Adrenal gland (tissue), 9 donors: ENCODE measurements at regions not wholly inside any gene's neighbourhood (a gene's known extent, or its start where the extent isn't known, plus 50 kb on each side); places are given as distances from the start of the nearest gene placed in this dataset.

Source experiments
- DNase-seq, 7 donors: peaks; one replicate each; pipeline ENCODE4 v3.0.0-alpha.2; 2019 to 2020
- H3K27ac ChIP-seq, 5 donors: fragments of 200-600 bp; sonication (generic) in 4 of 5; 1 replicate in 3 of 5; 2 replicates in 2 of 5; pipeline versions ENCODE4 v1.5.1 to v1.8.0; 2016 to 2020; ENCODE audit warnings: mild to moderate bottlenecking in 1 of 5
- H3K27me3 ChIP-seq: fragments of 200-600 bp; 2 replicates; pipeline ENCODE4 v1.8.0; 2021
- H3K36me3 ChIP-seq, 2 donors: fragments of 200-600 bp; replicated peaks in 1 of 2; 1 replicate in 1 of 2; 2 replicates in 1 of 2; pipeline versions ENCODE4 v1.5.1 to v1.8.0; 2018 to 2022
- H3K4me1 ChIP-seq, 2 donors: fragments of 200-600 bp; replicated peaks in 1 of 2; 1 replicate in 1 of 2; 2 replicates in 1 of 2; pipeline versions ENCODE4 v1.5.1 to v1.8.0; 2018 to 2021
- H3K4me3 ChIP-seq, 4 donors: fragments of 200-600 bp; sonication (generic) in 3 of 4; one replicate each; pipeline ENCODE4 v1.5.1; 2016 to 2018
- H3K9me3 ChIP-seq, 3 donors: fragments of 200-600 bp; sonication (generic) in 1 of 3; replicated peaks in 1 of 3; 1 replicate in 2 of 3; 2 replicates in 1 of 3; pipeline versions ENCODE4 v1.5.1 to v1.8.0; 2016 to 2021
- CTCF ChIP-seq, 6 experiments: fragments of 450-650 bp in 4 of 6; fragments of 200-600 bp in 2 of 6; sonication (generic) in 1 of 6; IDR thresholded peaks; 1 replicate in 5 of 6; 2 replicates in 1 of 6; pipeline versions ENCODE4 v1.5.1 to v1.8.0; 2016 to 2021; ENCODE audit warnings: antibody characterized with exemption in 6 of 6, mild to moderate bottlenecking in 2 of 6, moderate library complexity in 1 of 6
- POLR2A ChIP-seq, 2 donors: fragments of 450-650 bp; IDR thresholded peaks; one replicate each; pipeline ENCODE4 v1.6.1; 2017; ENCODE audit warnings: antibody characterized with exemption in 2 of 2, mild to moderate bottlenecking in 2 of 2, moderate library complexity in 1 of 2
- WGBS, 4 donors: extraction: QIAGEN DNeasy Blood & Tissue Kit in 2 of 4; methylation state at CpG; one replicate each; pipeline versions ENCODE4 v1.1.5 to v1.1.7; 2013 to 2017; 5-methylcytosine and 5-hydroxymethylcytosine counted together
- intact Hi-C, 2 donors: fragments of 100-400 bp; cut with DNase I; formaldehyde crosslinking; loops; one replicate each; pipeline versions ENCODE4 v1.14.1 to v1.15.0; 2022 to 2023
- donor health status: healthy with polysubstance abuse.
- donor health status: Bipolar disorder and iron deficiency.
- donor health status: DM: yes; HTN: yes; CAD: no.
- donor health status: DM: no; HTN: no; CAD: no.
- donor health status: DM: no; HTN: no; CAD: no.

- WGBS, 4 donors = 97 to 99% (median 98%) methylated on average over 9 to 11 of the region's 11 CpGs
- no peaks in the 10 kb centered on the region for H3K36me3 ChIP-seq
- H3K27ac ChIP-seq = no peak overlapping the region
- intact Hi-C loops = no loop called here
- no peak overlapping the region for H3K4me3 ChIP-seq
- H3K4me1 ChIP-seq = peaks cover 6 to 10% of the 10 kb centered on the region in 2 donors
- no peaks in the 10 kb centered on the region for H3K27me3 ChIP-seq
- no peak for TF ChIP-seq CTCF (IDR thresholded peaks at IDR 0.05)
- no peak for TF ChIP-seq POLR2A (IDR thresholded peaks at IDR 0.05)
- no peaks in the 10 kb centered on the region for H3K9me3 ChIP-seq
- DNase-seq = no peak
Observed at GRCh38 chr3:124518350-124518749, 211.9 kb upstream of the UMPS start.

- intact Hi-C loops = no loop called here
- no peak for DNase-seq
- H3K36me3 ChIP-seq = no peaks in the 10 kb centered on the region
- WGBS, 4 donors = 94 to 97% (median 96%) methylated on average over 7 of the region's 7 CpGs
- H3K27ac ChIP-seq = no peak overlapping the region
- no peaks in the 10 kb centered on the region for H3K27me3 ChIP-seq
- no peaks in the 10 kb centered on the region for H3K9me3 ChIP-seq
- H3K4me1 ChIP-seq = peaks cover 0 to 2% of the 10 kb centered on the region in 2 donors
- H3K4me3 ChIP-seq = no peak overlapping the region
- no peak for TF ChIP-seq CTCF (IDR thresholded peaks at IDR 0.05)
- TF ChIP-seq POLR2A (IDR thresholded peaks at IDR 0.05) = no peak
Observed at GRCh38 chr3:124519591-124520194, 210.6 kb upstream of the UMPS start.

- TF ChIP-seq POLR2A (IDR thresholded peaks at IDR 0.05) (no peak), CTCF (IDR thresholded peaks at IDR 0.05) (no peak)
- Histone ChIP-seq H3K9me3 (no peaks in the 10 kb centered on the region), H3K36me3 (no peaks in the 10 kb centered on the region), H3K27ac (no peak overlapping the region), H3K4me1 (no peaks in the 10 kb centered on the region), H3K27me3 (no peaks in the 10 kb centered on the region), H3K4me3 (no peak overlapping the region)
- intact Hi-C loops = no loop called here
- DNase-seq = no peak
- 72 to 85% (median 80%) methylated on average over 5 of the region's 5 CpGs for WGBS, 4 donors
Observed at GRCh38 chr3:124520970-124521369, 209.3 kb upstream of the UMPS start.

- H3K36me3 ChIP-seq = no peaks in the 10 kb centered on the region
- H3K27ac ChIP-seq = no peak overlapping the region
- no peak overlapping the region for H3K4me3 ChIP-seq
- no peaks in the 10 kb centered on the region for H3K9me3 ChIP-seq
- no peaks in the 10 kb centered on the region for H3K4me1 ChIP-seq
- DNase-seq = no peak
- H3K27me3 ChIP-seq = no peaks in the 10 kb centered on the region
- WGBS, 4 donors = 94 to 100% (median 97%) methylated on average over 1 of the region's 1 CpG
- TF ChIP-seq CTCF (IDR thresholded peaks at IDR 0.05) (no peak), POLR2A (IDR thresholded peaks at IDR 0.05) (no peak)
- intact Hi-C loops = no loop called here
Observed at GRCh38 chr3:124522082-124522625, 208.1 kb upstream of the UMPS start.
